ENCODE measurements at regions not wholly inside any gene's neighbourhood (a gene's known extent, or its start where the extent isn't known, plus 50 kb on each side); places are given as distances from the start of the nearest gene placed in this dataset.
"Not testable (repeated sequence)": the region's sequence is repeated elsewhere in the genome, so short reads cannot be mapped to it uniquely, and the experiment has no call there.

- no peak for DNase-seq (ENCODE audit: low read depth in 2 of 2)
These were observed 242.2 kb upstream of the CCL2 start for GRCh38 chr17:34012709-34013375.

- DNase-seq (ENCODE audit: low read depth in 2 of 2) = no peak
These were observed 239.8 kb upstream of the CCL2 start for GRCh38 chr17:34015253-34015652.

GRCh38 chr17:34024386-34024785 is 230.7 kb upstream of the CCL2 start:
- DNase-seq (ENCODE audit: low read depth in 2 of 2) = no peak

- DNase-seq (ENCODE audit: low read depth in 2 of 2) = no peak
These were observed 230.1 kb upstream of the CCL2 start for GRCh38 chr17:34024806-34025551.

GRCh38 chr17:34030601-34031000 is 224.5 kb upstream of the CCL2 start:
- DNase-seq (ENCODE audit: low read depth in 2 of 2) = not testable (repeated sequence)

GRCh38 chr17:34032305-34032704 is 222.8 kb upstream of the CCL2 start:
- DNase-seq (ENCODE audit: low read depth in 2 of 2) = not testable (repeated sequence)

- DNase-seq (ENCODE audit: low read depth in 2 of 2) = not testable (repeated sequence)
These were observed 216.3 kb upstream of the CCL2 start for GRCh38 chr17:34038786-34039185.

- not testable (repeated sequence) for DNase-seq (ENCODE audit: low read depth in 2 of 2)
These were observed 215.9 kb upstream of the CCL2 start for GRCh38 chr17:34039213-34039612.

- DNase-seq (ENCODE audit: low read depth in 2 of 2) = peak in 1 of 2 donors; percentile 5
These were observed 215.1 kb upstream of the CCL2 start for GRCh38 chr17:34039759-34040555.

GRCh38 chr17:34045990-34046389 is 209.1 kb upstream of the CCL2 start:
- no peak for DNase-seq (ENCODE audit: low read depth in 2 of 2)

- no peak for DNase-seq (ENCODE audit: low read depth in 2 of 2)
These were observed 204.0 kb upstream of the CCL2 start for GRCh38 chr17:34051046-34051445.

- no peak for DNase-seq (ENCODE audit: low read depth in 2 of 2)
These were observed 200.6 kb upstream of the CCL2 start for GRCh38 chr17:34054495-34054894.

- DNase-seq (ENCODE audit: low read depth in 2 of 2) = no peak
These were observed 199.5 kb upstream of the CCL2 start for GRCh38 chr17:34055606-34056005.

GRCh38 chr17:34059423-34060220 is 195.5 kb upstream of the CCL2 start:
- DNase-seq (ENCODE audit: low read depth in 2 of 2) = no peak

- no peak for DNase-seq (ENCODE audit: low read depth in 2 of 2)
These were observed 188.6 kb upstream of the CCL2 start for GRCh38 chr17:34066528-34066927.

- DNase-seq (ENCODE audit: low read depth in 2 of 2) = no peak
These were observed 188.1 kb upstream of the CCL2 start for GRCh38 chr17:34067011-34067410.

GRCh38 chr17:34068571-34068970 is 186.5 kb upstream of the CCL2 start:
- no peak for DNase-seq (ENCODE audit: low read depth in 2 of 2)

- no peak for DNase-seq (ENCODE audit: low read depth in 2 of 2)
These were observed 184.4 kb upstream of the CCL2 start for GRCh38 chr17:34070712-34071111.

- no peak for DNase-seq (ENCODE audit: low read depth in 2 of 2)
These were observed 183.1 kb upstream of the CCL2 start for GRCh38 chr17:34071886-34072420.

GRCh38 chr17:34075076-34075475 is 180.0 kb upstream of the CCL2 start:
- no peak for DNase-seq (ENCODE audit: low read depth in 2 of 2)
